NB4 (cell line): ENCODE measurements at regions not wholly inside any gene's neighbourhood (a gene's known extent, or its start where the extent isn't known, plus 50 kb on each side); places are given as distances from the start of the nearest gene placed in this dataset.
"Not testable (repeated sequence)": the region's sequence is repeated elsewhere in the genome, so short reads cannot be mapped to it uniquely, and the experiment has no call there.

Experiments
- DNase-seq: peaks from one replicate; pipeline ENCODE4 v3.0.0; 2010; ENCODE audit warnings: low read depth
- H3K4me3 ChIP-seq: one replicate; pipeline ENCODE4 v1.5.1; 2011; ENCODE audit warnings: mild to moderate bottlenecking, low read depth, low read length, moderate library complexity
- CTCF ChIP-seq: IDR thresholded peaks from one replicate; pipeline ENCODE4 v1.5.1; 2012; ENCODE audit warnings: low read depth, low read length
- MAX ChIP-seq: IDR thresholded peaks from 2 replicates; pipeline ENCODE4 v1.6.1; 2011; ENCODE audit warnings: low read depth, low read length
- MYC ChIP-seq: IDR thresholded peaks from 2 replicates; pipeline ENCODE4 v1.6.1; 2011; ENCODE audit warnings: low read depth, low read length
- POLR2A ChIP-seq: IDR thresholded peaks from 2 replicates; pipeline ENCODE4 v1.6.1; 2011; ENCODE audit warnings: mild to moderate bottlenecking; ENCODE audit not compliant: insufficient read length; ENCODE audit errors: extremely low read depth

- no peak overlapping the region for H3K4me3 ChIP-seq
- no peak for DNase-seq
- TF ChIP-seq POLR2A (no peak), MYC (no peak), MAX (no peak), CTCF (no peak)
Measured at GRCh38 chr2:194291104-194291503, 1365.9 kb upstream of the SLC39A10 start.

GRCh38 chr2:194289712-194290346 lies 1367.2 kb upstream of the SLC39A10 start:
- no peak for DNase-seq
- TF ChIP-seq CTCF (no peak), MAX (no peak), MYC (no peak), POLR2A (no peak)
- no peak overlapping the region for H3K4me3 ChIP-seq

GRCh38 chr2:194276667-194277066 lies 1380.4 kb upstream of the SLC39A10 start:
- H3K4me3 ChIP-seq, DNase-seq: not testable (repeated sequence)

GRCh38 chr2:194271293-194271961 lies 1385.6 kb upstream of the SLC39A10 start:
- TF ChIP-seq MYC (no peak), CTCF (no peak), POLR2A (no peak), MAX (no peak)
- H3K4me3 ChIP-seq: no peak overlapping the region
- no peak for DNase-seq

GRCh38 chr2:194270648-194271047 lies 1386.4 kb upstream of the SLC39A10 start:
- no peak for DNase-seq
- H3K4me3 ChIP-seq: no peak overlapping the region
- TF ChIP-seq MAX: no peak
- no peak for TF ChIP-seq MYC
- no peak for TF ChIP-seq CTCF
- TF ChIP-seq POLR2A: no peak

GRCh38 chr2:194264586-194264985 lies 1392.4 kb upstream of the SLC39A10 start:
- DNase-seq: no peak
- TF ChIP-seq CTCF (no peak), POLR2A (no peak), MAX (no peak), MYC (no peak)

More at GRCh38 chr2:194264586-194264985, 1392.4 kb upstream of the SLC39A10 start:
- H3K4me3 ChIP-seq: no peak overlapping the region
